Stimulated activated CD4-positive, alpha-beta T cell treated with anti-CD3 and anti-CD28 coated beads, Interleukin-2, amount 100 ng/mL, for 24 hours (primary cell): ENCODE measurements at regions not wholly inside any gene's neighbourhood (a gene's known extent, or its start where the extent isn't known, plus 50 kb on each side); places are given as distances from the start of the nearest gene placed in this dataset.
"Not testable (repeated sequence)": the region's sequence is repeated elsewhere in the genome, so short reads cannot be mapped to it uniquely, and the experiment has no call there.

ENCODE experiments used
- DNase-seq, 2 donors: peaks; one replicate each; pipeline ENCODE4 v3.0.0-alpha.2; 2020

DNA sequence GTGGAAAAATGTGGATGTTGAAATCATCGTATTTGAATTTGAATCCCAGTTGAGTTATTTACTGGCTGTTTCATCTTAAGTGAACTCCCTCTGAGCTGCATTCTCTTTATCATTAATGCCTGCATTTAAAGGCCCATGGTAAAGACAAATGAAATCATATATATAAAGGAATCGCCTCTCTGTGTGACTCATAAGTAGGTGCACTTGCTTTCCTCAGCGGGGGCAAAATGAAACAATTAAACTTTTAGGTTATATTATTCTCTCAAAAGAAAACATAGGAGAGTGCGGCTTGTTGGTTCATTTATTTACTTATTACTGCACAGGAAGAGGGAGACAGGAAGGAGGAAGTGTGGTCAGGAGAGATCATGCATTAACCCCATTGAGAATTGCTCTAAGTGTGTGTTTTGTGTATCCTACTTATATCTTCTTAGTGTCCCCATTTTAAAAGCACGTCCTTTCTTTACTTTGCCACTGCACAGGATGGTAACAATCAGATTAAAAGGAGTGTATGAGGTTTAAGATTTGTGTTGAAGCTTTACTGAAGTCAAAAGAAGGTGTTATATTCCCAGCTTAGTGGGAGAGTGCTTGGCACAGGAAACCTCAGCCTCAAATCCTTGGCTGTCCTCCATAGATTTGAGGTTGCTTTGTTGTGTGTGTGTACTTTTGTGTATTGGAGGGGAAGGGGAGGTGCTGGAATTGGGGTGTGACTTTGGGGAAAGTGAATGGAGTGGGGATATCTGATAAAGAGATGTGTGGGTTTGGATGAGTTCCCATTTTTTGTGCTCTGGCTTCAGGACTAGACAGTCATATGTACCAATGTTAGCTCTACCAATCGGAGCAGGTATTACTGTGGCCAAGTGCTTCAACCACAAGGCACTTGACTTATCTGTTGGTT lies 595.8 kb upstream of the NR2F2 start:
- no peak for DNase-seq

DNA sequence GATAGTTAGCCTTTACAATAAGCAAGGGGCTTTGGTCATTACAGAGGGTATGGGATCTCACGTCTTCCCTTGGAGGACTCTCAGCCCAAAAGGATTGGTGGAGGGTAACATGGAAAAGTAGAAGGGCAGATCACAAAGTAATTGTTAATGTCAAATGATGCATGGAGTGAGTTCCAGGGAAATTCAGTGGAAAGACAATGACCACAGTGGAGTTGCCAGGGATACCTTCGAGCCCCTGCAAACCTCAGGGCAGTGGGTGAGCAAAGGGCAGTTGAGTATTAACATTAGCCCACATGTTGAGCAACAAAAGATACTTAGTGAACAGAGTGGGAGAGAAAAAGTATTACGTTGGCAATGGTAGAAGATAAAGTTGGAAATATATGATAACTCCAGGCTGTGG lies 593.4 kb upstream of the NR2F2 start:
- no peak for DNase-seq

DNA sequence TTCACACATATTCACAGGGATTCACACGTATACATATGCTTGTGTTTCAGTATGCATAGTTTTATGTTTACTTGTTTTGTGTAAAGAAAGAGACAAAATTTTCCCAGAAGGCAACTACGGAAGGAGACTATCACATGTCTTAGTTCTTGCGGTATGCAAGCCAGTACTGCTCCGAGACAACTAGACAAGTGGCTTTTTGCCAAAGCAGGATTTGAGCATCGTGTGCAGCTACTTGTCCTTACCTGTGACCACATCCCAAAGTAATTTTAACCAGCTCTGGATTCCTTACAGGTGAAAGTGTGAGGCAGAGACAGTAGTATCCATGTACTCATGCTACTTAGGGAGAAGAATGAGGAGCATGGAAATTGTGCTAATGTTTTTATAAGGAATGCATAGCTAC lies 591.4 kb upstream of the NR2F2 start:
- no peak for DNase-seq

DNA sequence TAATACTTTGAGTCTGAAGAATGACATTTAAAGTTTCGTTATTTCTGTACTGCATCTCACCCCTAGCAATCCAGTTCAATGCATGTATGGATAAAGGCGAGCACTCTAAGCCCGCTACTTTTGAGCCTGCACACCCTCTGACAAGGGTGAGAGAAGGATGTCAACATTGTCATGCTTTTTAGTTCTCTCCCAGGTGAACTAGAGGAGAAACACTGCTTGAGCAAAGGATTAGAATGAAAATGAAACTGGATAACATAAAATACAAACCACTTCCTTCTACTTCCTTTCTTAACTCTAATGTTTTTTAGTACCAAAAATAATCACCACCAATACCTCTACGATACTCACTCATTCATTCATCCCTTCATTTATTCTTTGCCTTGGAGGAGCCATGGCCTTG lies 588.7 kb upstream of the NR2F2 start:
- no peak for DNase-seq

DNA sequence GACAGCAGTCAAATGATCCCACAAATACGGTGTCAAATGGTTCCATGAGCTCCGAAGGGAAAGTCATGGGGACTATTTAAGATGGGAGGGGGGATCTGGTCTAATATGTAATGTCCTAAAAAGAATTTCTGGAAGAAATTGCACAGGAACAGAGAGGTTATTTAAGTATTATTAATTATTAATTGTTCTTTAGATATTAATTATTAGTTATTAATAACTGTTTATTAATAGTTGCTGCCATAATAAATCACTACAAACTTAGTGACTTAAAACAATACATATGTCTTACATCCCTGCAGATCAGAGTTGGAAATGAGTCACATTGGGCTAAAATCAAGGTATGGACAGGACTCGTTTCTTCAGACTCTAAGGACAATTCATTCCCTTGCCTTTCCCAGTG lies 588.2 kb upstream of the NR2F2 start:
- no peak for DNase-seq

DNA sequence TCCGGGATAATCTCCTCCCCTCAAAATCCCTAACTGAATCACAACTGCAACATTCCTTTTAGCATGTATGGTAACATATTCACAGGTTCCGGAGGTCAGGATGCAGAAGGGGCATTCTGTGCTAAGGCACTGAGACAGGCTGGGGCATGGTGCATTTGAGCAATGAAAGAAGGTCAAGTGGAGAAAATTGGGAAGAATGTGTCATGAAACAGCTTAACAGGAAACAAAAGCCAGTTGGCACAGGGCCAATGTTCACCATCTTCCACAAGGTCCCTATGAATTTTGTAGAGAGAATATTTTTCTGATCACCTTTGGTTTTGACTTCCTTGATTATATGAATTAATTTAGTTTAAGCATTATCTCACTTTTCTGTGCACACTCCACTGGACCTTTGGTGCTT lies 587.7 kb upstream of the NR2F2 start:
- no peak for DNase-seq

DNA sequence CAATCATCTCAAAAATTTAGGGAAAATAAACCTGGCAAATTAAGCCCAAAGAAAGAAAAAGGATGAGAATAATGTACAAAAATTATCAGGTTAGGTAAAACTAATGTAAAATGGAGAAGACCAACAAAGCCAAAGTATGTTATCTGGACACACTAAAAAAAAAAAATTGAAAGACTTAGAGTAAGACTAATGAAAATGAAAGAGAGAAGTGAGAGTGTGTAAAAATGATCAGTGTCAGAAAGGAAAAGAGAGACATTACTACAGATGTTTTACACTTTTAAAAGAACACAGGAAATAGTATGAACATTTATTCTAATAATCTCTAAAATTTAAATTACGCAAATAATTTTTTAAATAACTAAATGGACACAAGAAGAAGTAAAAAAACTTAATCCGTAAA lies 573.3 kb upstream of the NR2F2 start:
- no peak for DNase-seq

DNA sequence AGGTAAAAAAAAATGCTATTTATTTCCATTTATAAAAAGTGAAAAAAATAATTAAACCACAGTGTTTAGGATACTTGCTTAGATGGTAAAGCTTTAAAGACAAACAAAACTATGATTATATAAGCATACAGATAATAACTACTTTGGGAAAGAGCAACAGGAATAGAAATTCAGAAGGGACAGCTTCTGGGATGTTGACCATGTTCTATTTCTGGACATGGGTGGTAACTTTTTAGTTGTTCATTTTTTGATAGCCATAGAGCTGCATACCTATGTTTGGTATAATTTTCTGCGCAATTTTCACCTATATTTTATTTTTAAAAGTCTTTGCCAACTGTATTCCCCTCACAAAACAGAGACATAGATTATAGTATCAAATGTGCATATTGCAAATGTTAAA lies 572.0 kb upstream of the NR2F2 start:
- no peak for DNase-seq

DNA sequence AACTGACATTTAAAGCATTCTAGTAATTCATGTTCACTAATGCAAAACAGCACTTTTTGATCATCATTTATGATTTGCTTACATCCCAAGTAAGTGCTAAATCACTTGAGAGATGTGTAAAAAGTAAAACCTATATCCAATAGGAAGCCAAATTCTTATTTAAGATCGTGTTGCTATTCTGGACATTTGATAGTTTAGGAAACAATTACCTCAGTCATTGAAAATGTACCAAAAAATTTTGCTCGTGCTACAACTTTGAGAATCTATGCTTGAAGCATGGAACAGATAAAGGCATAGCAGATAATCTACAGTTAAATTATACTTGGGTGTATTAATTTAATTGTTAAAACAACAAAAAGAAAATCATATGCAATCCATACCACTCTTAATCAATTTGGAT lies 571.6 kb upstream of the NR2F2 start:
- DNase-seq: no peak

DNA sequence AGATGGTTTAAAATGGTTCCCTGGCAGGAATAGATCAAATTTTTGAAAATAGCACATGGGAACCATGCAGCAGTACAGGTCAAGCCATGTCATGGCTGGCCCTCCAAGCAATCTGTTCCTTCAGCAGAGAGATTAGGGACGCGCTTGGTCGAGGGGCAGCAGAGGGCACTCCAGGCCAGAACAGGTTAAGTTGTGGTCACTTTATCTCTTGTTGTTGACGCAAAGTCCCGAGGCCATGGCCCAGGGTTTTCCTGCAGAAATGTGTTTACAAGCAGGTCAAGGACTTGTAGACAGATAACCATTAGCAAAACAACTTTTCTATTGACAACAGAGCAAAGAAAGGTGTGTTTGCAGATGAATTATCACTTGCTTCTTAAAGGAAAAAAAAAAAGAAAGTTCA lies 570.0 kb upstream of the NR2F2 start:
- DNase-seq: no peak

DNA sequence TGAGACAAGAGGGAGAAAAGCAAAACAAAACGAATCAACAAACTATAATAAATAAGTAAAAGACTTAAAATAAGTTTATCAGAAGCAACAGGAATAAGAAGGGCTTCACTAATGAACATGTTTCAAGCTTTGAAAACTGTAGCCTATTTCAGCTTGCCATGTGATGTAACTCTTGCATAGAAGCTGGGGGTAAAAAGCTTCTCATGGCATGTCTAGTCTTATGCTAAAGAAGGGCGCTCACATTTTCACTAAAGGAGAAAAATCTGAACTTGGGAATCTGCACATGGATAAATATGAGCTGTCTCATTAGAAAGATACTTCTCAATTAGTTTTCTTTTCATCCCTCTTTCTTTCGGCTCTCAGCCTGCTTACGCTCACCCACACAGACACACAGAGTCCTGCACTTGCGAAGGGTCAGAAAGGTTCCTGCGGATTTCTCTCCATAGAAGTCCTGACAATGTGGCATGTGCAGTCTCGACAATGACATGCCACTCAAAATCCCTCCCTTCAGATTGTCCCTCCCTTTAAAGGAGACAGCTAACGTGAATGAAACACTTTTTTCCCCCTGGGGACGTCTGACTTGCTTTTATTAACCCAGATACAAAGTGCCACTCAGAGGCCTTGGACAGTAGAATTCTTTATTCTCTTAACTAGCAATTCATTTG lies 568.9 kb upstream of the NR2F2 start:
- no peak for DNase-seq

DNA sequence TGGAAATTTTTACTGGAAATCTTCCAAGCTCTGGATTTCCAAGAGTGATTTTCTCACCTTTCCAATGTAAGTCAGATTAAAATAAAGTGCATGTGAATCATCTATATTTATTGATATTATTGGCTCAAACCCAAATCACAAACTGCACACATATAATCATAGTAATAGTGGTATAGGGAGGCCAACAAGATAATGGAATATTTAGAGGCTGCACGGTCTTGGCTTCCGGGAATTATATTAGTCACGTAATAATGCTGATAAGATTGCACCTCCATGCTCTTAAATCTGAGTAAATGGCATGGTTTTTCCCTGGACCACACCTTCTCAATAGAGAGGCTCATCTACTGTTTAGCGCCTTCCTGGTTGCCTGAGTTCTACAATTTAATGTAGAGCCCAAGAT lies 567.1 kb upstream of the NR2F2 start:
- DNase-seq: no peak

DNA sequence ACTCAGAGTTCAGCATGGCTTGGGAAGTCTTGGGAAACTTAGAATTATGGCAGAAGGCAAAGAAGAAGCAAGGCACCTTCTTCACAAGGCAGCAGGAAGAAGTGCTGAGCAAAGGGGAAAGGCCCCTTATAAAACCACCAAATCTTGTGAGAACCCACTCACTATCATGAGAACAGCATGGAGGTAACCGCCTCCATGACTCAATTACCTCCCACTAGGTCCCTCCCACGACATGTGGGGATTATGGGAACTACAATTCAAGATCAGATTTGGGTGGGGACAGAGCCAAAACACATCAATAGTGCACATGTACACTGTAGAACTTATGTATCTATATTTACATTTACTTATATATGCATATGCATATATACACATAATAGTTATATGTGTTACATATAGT lies 565.3 kb upstream of the NR2F2 start:
- no peak for DNase-seq

DNA sequence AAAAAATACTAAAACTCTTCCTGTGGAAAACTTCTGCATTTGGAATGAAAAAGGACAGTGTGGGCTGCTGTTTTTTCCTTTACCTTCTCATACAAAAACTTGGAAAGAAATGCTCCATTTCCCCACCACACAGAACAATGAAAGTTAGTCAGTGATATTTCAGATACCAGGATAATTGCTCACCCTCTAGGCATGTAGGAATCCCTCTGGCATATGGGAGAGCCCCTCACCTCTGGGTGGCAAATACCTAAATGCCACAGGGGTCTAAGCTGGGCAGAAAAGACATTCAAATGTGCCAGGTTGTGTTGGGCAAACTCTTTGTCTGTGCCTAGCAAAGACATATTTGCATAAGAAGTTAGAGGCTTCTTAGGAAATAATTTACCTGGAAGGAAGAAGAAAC lies 560.3 kb upstream of the NR2F2 start:
- DNase-seq: no peak

DNA sequence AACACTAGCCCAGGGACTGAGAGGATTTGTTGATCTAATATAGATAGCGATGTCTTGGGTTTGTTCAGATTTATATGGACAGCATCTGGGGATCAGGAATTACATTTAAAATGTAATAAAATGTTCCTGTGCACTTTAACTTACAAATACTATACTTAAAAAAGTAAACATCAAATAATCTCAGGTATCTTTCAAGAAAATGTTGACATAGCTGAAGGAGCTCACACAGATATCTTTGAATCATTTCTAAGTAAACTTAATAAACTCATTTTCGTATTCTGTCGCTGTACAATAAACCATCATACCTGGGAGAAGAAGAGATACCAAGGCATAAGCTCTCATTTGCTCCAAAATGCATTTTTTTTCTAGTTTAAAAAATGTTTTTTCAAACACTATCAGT lies 557.5 kb upstream of the NR2F2 start:
- DNase-seq: no peak

DNA sequence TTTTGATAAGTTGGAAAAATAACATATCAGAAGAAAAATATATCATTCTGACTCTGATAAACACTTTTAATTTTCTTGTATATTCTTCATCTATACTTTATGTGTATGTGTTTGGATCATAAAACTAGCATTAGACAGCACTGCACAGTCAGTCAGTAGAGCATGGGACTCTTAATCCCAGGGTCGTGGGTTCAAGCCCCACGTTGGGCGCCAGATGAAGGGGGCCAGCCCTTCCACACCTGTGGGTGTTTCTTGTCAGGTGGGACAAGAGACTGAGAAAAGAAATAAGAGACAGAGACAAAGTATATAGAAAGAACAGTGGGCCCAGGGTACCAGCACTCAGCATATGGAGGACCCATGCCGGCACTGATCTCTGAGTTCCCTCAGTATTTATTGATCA lies 546.0 kb upstream of the NR2F2 start:
- no peak for DNase-seq

DNA sequence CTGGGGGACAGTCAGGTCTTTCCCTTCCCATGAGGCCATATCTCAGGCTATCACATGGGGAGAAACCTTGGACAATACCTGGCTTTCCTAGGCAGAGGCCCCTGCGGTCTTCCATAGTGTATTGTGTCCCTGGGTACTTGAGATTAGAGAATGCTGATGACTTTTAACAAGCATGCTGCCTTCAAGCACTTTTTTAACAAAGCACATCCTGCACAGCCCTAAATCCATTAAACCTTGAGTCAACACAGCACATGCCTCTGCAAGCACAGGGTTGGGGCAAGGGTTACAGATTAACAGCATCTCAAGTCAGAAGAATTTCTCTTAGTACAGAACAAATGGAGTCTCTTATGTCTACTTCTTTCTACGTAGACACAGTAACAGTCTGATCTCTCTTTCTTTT lies 545.2 kb upstream of the NR2F2 start:
- DNase-seq: not testable (repeated sequence)

DNA sequence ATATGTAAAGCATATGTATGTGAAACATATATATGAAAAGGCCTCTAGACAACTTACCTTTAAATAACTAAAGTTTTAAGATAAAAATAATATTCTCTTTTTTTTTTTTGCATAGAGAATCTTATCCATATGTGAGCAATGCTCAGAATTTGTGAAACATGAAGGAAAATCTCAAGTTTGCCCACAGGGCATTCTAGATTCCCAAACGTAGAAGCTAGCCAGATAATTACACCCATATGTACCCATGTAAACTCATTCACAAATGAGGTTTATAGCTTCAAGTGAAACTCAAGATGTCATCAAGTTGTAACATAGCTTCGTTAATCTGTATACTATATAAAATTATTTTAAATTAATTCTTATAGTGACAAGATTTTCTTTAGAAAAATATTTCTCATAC lies 537.3 kb upstream of the NR2F2 start:
- DNase-seq: no peak

DNA sequence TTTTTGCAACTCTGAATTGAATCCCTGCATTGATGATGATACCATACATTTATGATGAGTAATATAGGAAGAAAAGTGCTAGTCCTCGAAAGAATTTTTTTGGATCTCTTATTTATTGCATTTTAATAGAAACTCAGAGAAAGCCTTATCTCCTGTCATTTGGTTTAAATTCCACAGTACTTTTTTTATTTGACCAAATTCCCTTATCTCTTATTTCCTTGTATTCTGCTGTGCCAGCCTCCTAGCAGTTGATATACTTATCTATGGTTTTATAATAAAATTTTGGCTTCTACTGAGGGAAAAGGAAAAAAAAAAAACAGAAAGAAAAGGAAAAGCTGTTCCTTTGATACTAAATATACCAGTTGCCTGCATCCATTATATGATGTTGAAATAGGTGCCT lies 535.1 kb upstream of the NR2F2 start:
- no peak for DNase-seq

DNA sequence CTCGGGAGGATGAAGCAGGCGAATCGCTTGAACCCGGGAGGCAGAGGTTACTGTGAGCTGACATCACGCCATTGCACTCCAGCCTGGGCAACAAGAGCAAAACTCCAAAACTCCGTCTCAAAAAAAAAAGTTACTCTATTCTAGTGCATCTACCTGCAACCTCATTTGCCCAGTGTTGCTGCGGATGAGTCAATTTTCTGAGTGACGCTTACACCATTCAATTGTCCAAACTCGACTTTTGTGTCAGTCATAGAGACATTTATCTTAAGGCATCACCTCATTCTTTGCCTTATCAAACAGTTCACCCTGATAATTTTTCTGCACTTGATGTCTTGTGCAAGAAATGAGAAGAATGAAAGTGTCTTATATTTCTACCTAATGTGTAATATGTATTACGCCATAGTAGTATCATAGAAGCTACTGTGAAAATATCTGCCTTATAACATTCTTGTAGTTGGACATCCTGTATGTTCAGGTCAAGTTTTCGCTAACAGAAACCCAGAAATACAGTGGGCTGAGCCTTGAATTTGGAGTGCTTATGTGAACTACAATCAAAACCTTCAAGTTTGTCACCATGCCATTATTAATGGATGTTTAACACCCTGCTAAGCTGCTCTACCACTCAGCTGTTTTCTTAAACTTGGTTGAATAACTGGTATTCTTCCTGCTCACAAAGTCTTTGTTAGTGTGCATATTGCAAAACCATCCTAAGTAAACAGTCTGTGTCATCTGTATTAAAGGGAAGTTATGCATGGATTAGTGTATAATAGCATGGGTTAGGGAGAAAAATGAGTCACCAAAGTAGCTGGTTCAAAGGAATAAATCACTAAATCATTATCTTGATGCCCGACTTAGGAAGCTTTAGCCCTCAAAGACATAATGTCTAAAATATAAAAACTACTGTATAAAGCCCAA lies 531.0 kb upstream of the NR2F2 start:
- no peak for DNase-seq

DNA sequence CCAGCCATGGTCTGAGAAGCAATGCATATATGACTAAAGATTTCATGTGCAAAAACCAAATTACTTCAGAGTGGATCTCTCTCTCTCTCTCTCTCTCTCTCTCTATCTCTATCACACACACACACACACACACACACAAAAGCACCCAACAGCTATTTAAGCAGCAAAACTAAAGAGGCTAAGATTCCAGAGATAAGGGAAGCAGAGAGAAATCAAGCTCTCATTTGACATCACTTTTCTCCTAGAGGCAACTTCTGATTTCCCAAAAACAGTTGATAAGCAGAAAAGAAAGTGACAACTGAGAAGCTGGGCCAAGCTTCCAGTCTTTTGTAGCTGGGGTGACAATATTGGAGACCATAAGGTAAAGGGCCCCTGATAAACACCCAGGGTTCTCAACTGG lies 526.0 kb upstream of the NR2F2 start:
- DNase-seq: no peak

DNA sequence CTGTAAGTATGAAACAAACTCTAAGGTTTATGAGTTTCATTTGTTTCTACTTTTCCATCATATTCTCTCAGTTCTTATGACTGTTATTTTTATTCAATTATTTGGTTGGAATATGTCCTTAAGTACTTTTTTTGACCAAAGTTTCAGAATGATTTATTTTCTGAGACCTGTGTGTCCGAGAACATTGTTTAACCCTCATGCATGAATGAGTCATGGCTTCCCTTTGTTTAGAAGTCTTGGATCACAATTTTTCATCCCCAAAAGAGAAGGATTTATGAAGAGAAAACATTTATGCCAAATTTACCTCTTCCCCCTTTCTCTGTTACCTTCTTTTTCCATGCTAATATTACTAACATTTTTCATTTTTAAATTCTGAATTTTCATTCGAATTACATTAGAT lies 518.0 kb upstream of the NR2F2 start:
- DNase-seq: no peak

DNA sequence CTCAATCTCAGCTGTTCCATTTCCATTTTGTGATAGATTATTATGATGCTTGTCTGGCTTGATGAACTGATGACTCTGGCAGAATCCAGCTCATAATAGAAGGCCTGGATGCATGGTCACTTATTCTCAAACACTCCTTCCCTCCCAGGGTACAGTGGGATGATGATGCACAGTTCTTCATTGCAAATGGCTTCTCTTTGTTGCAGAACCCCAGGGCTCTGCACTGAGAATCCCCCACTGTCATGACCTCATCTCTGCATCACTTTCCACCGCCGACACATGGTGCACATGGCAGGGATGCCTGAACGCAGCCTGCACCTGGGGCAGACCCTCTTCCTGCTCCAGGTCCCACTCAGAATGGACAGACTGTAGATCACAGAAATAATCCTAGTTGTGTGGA lies 515.6 kb upstream of the NR2F2 start:
- no peak for DNase-seq

DNA sequence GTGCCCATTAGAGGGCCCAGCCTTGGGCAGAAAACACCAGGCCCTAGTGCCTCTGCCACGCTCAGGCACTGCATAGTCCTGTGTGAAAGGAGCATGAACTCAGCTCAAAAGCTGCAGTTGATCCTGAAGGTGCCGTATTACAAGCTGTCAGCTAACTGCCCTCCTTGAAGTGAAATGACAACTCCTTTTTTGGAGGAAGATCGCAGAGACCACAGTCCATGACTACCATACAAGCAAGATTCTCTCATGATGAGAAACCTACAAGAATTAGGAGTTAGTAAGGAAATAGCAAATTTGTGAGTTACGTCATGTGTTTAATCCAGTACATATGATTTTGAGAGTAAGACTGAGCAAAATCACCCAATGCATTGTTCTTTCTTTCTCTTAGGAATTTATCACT lies 513.9 kb upstream of the NR2F2 start:
- no peak for DNase-seq
